ENCODE measurements at regions not wholly inside any gene's neighbourhood (a gene's known extent, or its start where the extent isn't known, plus 50 kb on each side); places are given as distances from the start of the nearest gene placed in this dataset.

DNA sequence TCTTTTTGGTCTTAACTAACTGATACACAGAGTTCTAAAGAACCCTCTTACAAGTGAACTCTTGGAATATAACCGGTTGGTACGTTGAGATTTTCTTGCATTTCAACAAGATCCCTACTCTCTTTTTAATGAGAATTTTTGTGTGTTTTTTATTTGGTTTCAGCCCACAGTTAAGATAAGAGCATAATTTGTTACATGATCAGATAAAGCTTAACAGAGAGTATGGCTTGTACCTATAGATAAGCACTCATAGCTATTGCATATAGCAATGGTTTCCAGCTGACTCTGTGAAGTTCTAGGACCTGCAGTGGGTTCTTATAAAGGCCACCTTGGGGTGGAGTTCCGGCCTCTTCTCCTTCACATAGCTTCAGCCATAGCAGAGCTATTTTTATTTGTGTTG lies 143.3 kb downstream of the SNX10 start:
- TF ChIP-seq EZH2 (IDR thresholded peaks at IDR 0.05) = no peak
- TF ChIP-seq CTCF (IDR thresholded peaks at IDR 0.05) = no peak
- TF ChIP-seq EZH2phosphoT487 (IDR thresholded peaks at IDR 0.05) = no peak

Measured in neural progenitor cell (in vitro differentiated cells).